Stimulated activated CD4-positive, alpha-beta T cell treated with anti-CD3 and anti-CD28 coated beads, Interleukin-4, amount 100 ng/mL, for 1 hour (primary cell): ENCODE measurements at regions not wholly inside any gene's neighbourhood (a gene's known extent, or its start where the extent isn't known, plus 50 kb on each side); places are given as distances from the start of the nearest gene placed in this dataset.
"Not testable (repeated sequence)": the region's sequence is repeated elsewhere in the genome, so short reads cannot be mapped to it uniquely, and the experiment has no call there.

ENCODE experiments used
- DNase-seq: peaks from one replicate; pipeline ENCODE4 v3.0.0-alpha.2; 2020

GRCh38 chr2:62410015-62410453 is 96.0 kb downstream of the TMEM17 start:
- DNase-seq = no peak

GRCh38 chr2:62409442-62409841 is 96.6 kb downstream of the TMEM17 start:
- no peak for DNase-seq

- no peak for DNase-seq
Observed at GRCh38 chr2:62408241-62408677, 97.7 kb downstream of the TMEM17 start.

- DNase-seq = no peak
Observed at GRCh38 chr2:62407838-62408237, 98.2 kb downstream of the TMEM17 start.

- DNase-seq = no peak
Observed at GRCh38 chr2:62407401-62407800, 98.6 kb downstream of the TMEM17 start.

- DNase-seq = no peak
Observed at GRCh38 chr2:62406573-62407043, 99.4 kb downstream of the TMEM17 start.

- no peak for DNase-seq
Observed at GRCh38 chr2:62404913-62405312, 101.1 kb downstream of the TMEM17 start.

- DNase-seq = no peak
Observed at GRCh38 chr2:62402156-62402555, 103.8 kb downstream of the TMEM17 start.

GRCh38 chr2:62398356-62398755 is 107.6 kb downstream of the TMEM17 start:
- no peak for DNase-seq

GRCh38 chr2:62396880-62397279 is 109.1 kb downstream of the TMEM17 start:
- DNase-seq = no peak

GRCh38 chr2:62393293-62393692 is 112.7 kb downstream of the TMEM17 start:
- DNase-seq = no peak

- no peak for DNase-seq
Observed at GRCh38 chr2:62391696-62392095, 114.3 kb downstream of the TMEM17 start.

GRCh38 chr2:62386378-62386777 is 119.6 kb downstream of the TMEM17 start:
- DNase-seq = not testable (repeated sequence)

- DNase-seq = no peak
Observed at GRCh38 chr2:62383846-62384245, 122.1 kb downstream of the TMEM17 start.

GRCh38 chr2:62382757-62383156 is 123.2 kb downstream of the TMEM17 start:
- no peak for DNase-seq

- no peak for DNase-seq
Observed at GRCh38 chr2:62382122-62382521, 123.9 kb downstream of the TMEM17 start.

- DNase-seq = no peak
Observed at GRCh38 chr2:62381656-62382055, 124.3 kb downstream of the TMEM17 start.

- DNase-seq = no peak
Observed at GRCh38 chr2:62379566-62379965, 126.4 kb downstream of the TMEM17 start.

- DNase-seq = no peak
Observed at GRCh38 chr2:62375113-62375420, 130.9 kb downstream of the TMEM17 start.

- no peak for DNase-seq
Observed at GRCh38 chr2:62374301-62375112, 131.5 kb downstream of the TMEM17 start.

- no peak for DNase-seq
Observed at GRCh38 chr2:62372824-62373223, 133.2 kb downstream of the TMEM17 start.

- DNase-seq = no peak
Observed at GRCh38 chr2:62370321-62371250, 135.4 kb downstream of the TMEM17 start.

- DNase-seq = no peak
Observed at GRCh38 chr2:62369541-62370202, 136.3 kb downstream of the TMEM17 start.
